Fibroblast of skin of left quadriceps (primary cell): ENCODE measurements at regions not wholly inside any gene's neighbourhood (a gene's known extent, or its start where the extent isn't known, plus 50 kb on each side); places are given as distances from the start of the nearest gene placed in this dataset.
"Not testable (repeated sequence)": the region's sequence is repeated elsewhere in the genome, so short reads cannot be mapped to it uniquely, and the experiment has no call there.

ENCODE experiments used
- DNase-seq, 2 experiments: peaks; one replicate each; pipeline ENCODE4 v3.0.0-alpha.2; 2013; ENCODE audit warnings: low read depth in 2 of 2

DNA sequence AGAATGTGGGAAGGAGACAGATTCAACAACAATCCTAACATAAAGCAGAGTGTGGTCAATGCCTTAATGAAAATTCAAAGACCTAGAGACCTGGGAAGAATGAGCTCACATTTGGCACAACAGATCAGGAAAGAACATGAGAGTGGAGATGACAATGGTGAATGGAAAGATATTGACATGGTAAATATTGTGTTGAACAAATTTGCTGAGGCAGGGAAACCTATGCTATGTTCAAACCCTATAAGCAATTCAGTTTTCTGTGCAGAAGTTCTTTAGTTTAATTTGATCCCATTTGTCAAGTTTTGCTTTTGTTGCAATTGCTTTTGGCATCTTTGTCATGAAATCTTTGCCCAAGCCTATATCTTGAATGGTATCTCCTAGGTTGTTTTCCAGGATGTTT is 199.4 kb upstream of the LRRTM4 start:
- DNase-seq = no peak

GRCh38 chr2:77725045-77725444 is 202.9 kb upstream of the LRRTM4 start:
- no peak for DNase-seq

DNA sequence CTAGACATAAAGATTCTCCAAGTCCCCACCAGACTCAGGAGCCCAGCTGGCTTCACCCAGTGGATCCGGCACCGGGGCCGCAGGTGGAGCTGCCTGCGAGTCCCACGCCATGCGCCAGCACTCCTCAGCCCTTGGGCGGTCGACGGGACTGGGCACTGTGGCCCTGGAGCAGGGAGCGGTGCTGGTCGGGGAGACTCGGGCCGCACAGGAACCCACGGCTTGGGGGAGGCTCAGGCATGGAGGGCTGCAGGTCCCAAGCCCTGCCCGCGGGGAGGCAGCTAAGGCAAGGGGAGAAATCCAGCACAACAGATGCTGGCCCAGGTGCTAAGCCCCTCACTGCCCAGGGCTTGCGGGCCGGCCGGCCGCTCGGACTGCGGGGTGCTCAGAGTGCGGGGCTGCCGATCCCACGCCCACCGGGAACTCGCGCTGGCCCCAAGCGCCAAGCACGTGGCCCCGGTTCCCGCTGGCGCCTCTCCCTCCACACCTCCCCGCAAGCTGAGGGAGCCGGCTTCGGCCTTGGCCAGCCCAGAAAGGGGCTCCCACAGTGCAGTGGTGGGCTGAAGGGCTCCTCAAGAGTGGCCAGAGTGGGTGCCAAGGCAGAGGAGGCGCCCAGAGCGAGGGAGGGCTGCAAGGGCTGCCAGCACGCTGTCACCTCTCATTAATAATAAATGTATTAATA is 212.6 kb upstream of the LRRTM4 start:
- not testable (repeated sequence) for DNase-seq

GRCh38 chr2:77737236-77737635 is 215.1 kb upstream of the LRRTM4 start:
- DNase-seq = no peak

- no peak for DNase-seq
These were observed 224.6 kb upstream of the LRRTM4 start for GRCh38 chr2:77746780-77747179.

GRCh38 chr2:77753710-77754345 is 231.7 kb upstream of the LRRTM4 start:
- not testable (repeated sequence) for DNase-seq

- DNase-seq = no peak
These were observed 245.4 kb upstream of the LRRTM4 start for GRCh38 chr2:77767388-77768076.

DNA sequence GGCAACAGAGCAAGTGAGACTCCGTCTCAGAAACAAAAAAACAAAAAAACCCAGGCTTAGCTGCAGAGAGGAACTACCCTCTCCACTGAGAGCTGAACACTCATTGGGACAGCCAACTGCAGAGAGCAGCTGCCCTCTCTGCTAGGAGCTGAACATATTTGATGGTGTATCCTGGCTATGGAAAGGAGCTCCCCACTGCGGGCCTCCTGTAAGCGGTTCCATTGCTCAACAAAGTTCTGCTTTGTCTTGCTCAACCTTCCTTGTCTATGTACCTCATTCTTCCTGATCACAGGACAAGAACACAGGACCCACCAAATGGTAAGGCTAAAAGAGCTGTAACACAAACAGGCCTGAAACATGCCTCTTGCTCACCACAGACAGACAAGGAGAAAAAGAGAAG is 246.3 kb upstream of the LRRTM4 start:
- DNase-seq = no peak

DNA sequence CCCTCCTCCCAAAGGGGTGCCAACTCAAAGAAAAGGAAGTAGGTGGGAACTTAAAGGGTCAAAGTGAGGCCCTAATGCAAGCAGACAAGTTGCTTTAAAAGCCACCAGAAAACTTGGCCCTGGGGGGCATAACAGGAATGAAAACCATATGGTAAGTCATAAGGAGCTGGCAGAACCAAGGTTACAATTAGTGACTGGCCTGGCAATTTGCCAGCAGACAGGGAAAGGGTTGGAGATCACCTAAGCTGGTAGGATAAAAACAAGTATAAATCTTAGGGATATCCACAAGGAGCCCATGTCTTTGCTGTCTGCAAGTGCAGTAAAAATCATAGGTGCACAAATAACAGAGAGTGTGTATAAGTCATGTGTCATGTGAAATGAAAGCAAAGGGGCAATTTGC is 256.7 kb upstream of the LRRTM4 start:
- no peak for DNase-seq

DNA sequence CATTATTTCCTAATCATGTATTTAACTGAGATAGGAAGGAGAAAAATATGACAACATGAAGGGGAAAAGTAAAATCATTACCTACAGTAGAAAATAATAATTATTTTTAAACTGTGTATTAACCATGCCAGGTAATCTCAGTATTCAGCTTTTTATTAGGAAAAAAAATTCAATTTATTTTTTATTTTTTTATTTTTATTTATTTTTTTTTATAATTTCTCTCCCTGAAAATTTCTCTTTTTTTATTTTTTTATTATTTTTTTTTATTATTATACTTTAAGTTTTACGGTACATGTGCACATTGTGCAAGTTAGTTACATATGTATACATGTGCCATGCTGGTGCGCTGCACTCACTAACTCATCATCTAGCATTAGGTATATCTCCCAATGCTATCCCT is 271.3 kb upstream of the LRRTM4 start:
- DNase-seq = not testable (repeated sequence)

- no peak for DNase-seq
These were observed 274.2 kb upstream of the LRRTM4 start for GRCh38 chr2:77796397-77796796.

GRCh38 chr2:77797088-77797487 is 274.9 kb upstream of the LRRTM4 start:
- DNase-seq = no peak

- no peak for DNase-seq
These were observed 278.2 kb upstream of the LRRTM4 start for GRCh38 chr2:77800410-77800809.

- no peak for DNase-seq
These were observed 285.5 kb upstream of the LRRTM4 start for GRCh38 chr2:77807531-77808215.

DNA sequence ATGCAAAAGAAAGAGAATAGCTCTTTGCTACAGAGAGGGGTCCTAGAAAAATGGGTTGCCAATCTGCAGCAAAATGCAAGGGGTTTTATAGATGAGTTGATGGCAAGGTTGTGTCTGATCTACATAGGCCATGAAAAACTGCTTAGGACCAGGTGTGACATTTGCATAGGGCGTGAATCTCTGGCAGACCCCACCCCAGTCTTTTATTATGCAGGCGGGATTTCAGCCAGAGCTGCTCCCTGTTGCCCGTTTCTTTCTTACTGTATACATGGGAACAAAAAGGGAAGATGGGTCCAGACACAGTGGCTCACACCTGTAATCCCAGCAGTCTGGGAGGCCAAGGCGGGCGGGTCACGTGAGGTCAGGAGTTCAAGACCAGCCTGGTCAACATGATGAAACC is 286.4 kb upstream of the LRRTM4 start:
- no peak for DNase-seq

- no peak for DNase-seq
These were observed 291.4 kb upstream of the LRRTM4 start for GRCh38 chr2:77813599-77813998.

DNA sequence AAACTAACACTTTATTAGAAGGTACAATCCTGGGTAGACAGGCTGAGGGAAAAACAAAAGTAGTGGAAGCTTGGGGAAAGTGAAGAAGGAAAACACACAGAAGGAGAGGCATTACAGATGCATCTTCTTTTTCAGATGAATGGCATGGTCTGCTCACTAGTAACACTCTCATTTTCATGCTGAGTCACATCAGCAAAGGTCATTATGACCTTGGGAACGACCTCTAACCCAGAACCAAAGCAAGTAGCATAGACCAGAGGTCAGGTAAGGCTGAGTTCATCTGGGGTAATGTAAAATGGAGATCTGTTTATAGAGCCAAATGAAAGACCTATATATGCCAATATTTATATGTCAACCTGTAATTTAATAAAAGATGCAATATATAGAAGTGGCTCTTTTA is 294.4 kb upstream of the LRRTM4 start:
- DNase-seq = no peak

DNA sequence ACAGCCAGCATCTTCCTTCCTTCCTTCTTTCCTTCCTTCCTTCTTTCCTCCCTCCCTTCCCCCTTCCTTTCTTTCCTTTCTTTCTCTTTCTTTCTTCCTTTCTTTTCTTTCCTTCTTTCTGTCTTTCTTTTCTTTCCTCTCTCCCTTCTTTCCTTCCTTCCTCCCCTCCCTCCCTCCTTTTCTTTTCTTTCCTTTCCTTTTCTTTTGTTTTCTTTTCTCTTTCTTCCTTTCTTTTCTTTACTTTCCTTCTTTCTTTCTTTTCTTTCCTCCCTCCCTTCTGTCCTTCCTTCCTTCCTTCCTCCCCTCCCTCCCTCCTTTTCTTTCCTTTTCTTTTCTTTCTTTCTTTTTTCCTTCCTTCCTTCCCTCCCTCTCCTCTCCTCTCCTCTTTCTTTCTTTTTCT is 296.0 kb upstream of the LRRTM4 start:
- DNase-seq = no peak

DNA sequence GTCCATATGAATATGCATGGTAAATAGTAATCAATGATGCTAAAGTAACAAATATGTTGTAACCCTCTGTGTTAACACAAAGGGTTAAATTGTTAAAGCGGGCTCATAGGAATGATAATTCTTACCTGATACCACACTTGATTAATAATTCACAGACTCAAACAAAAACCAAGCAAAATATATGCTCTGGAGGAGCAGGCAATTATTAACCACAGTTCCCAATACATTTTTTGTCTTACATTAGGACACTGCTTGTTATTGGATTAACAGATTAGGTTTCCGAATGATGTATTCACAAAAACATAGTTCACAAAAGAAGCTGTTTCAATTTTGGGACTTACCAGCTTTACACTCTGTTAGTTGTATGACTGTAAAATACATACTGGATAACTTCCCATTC is 300.9 kb upstream of the LRRTM4 start:
- no peak for DNase-seq

DNA sequence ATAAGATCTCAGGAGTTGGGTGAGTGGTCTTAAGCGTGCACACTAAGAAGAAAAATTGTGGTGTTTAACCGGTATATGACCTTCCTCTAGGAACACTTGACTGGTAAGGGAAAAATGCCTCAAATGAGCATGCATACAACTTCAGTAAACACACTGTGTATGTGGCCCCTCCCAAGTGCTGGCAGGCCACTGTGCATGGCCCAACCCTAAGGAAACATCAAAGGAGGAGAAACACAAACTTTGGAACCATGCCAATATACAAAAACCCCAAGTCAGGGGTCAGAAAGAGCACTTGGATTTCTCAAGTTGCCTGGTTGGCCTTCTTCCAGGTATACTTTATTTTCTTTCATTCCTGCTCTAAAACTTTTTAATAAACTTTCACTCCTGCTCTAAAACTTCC is 308.9 kb upstream of the LRRTM4 start:
- DNase-seq = no peak

- DNase-seq = no peak
These were observed 309.3 kb upstream of the LRRTM4 start for GRCh38 chr2:77831471-77831870.

GRCh38 chr2:77831898-77832297 is 309.7 kb upstream of the LRRTM4 start:
- DNase-seq = no peak
